HG02885 (cell line): ENCODE measurements at regions not wholly inside any gene's neighbourhood (a gene's known extent, or its start where the extent isn't known, plus 50 kb on each side); places are given as distances from the start of the nearest gene placed in this dataset.

Experiments used
- ATAC-seq: cut with Tn5 transposase; IDR thresholded peaks from one replicate; pipeline ENCODE4 v1.9.1; 2021; ENCODE audit warnings: mild to moderate bottlenecking; ENCODE audit not compliant: unreplicated experiment, poor library complexity

DNA sequence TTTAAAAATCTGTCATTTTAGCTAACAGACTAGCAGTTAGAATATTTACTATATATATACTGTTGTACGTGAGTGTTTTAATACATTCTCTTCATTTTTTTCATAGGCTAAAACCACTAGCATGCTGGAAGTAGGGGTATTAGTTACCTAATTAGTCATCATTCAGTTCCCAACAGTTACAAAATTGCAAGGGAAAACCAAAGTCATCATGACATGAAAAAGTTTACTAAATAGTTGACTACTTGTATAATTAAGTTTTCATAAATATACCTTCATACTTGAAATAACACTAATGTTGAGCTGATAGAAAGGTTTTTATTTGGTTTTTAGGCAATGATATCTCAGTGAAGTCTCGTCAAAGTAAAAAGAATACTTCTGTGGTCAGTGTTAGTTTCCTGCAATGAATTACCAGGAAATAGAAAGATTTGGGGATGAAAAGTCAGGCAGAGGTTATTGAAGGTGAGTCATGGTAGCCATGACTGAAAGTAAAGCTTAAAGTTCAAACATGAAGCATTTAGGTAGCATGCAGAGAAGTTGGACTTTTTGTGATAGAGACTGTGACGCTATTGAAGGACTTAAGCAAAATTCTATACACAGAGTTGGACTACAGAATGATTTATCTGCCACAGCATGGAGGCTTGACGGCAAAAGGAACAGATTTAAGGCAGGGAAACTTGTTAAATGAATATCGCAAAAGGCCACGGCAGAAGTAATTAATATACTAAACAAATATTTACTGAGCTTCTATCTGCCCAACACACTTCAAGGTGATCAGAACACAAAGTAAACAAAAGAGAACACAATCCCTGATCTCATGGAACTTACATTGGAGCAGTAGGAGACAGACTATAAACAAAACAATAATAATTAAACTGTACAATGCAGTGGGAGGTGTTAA, 828.1 kb upstream of the FAT3 start:
- ATAC-seq, result no peak

DNA sequence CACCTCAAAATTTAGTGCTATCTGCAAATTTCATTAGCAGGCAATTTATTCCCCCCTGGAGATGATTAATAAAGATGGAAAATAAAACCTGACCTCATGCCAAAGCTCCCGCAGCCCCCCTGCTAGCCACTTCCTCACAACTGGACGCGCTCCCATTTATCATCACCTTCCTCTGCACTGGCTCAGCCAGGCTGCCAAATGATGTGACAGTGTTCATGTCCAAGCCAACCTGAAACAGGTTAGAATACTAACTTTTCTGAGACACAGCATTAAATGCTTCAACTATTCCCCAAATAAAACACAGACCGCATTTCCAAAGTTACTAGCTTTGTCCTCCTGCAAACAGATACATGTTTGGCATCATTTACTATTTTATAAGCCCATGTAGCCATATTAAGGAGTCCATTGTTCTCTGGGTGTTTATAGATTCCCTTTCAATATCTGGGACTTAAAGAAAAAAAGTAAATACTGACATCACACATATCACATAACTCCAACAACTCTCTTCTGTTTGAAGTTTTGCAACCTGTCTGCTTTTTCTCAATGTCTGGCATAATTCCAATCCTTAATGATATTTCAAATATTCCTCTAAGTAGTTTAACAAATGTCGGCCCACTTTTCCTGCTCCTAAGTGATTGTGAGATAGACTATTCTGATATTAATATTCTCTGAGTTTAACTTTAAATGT, 829.7 kb upstream of the FAT3 start:
- no peak for ATAC-seq

DNA sequence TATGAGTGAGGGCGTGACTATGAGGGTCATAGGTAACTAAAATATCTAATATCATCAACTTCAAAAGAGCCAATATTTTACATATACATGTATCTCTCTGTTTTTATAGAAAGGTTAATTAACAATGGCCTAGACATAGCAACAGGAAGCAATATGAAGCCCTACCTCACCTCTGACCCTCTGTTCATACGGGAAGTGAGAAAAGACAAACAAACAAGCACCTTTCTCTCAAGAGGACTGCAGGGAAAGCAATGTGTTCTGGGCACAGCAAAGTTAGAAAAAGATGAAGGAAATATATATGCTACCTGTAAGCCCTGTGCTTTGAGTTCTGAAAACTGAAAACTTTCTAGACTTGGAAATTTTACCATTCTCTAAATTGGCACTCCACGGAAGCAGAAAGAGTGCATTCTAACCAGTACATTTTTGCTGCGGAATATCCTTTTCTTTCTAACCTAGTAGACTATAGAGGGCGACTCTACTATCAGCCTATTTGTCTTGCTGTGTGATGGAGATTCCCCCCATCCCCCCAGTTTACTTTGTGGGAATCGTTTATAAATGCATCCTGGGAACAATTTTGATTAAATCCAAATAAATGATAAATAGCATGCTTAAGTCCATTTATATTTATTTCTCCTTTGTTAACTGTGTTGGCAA, 830.4 kb upstream of the FAT3 start:
- ATAC-seq, result no peak

DNA sequence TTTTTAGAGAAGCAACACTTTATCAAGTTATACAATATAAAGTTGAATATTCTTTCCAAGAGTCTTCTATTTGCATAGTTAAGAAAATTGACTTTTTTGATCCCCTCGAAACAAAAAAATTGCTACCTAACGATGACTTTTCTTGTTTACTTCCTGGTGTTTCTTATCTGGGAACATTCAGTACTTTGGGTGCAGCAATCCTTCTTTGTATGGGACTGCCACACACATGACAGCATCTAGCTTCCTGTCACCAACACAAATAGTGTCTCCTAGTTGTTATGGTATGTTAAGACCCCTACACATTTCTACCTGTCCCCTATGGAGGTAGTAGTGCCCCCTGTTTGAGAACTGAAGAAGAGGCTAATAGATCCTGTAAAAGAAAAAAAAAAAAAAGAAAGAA, 841.7 kb upstream of the FAT3 start:
- no peak for ATAC-seq

DNA sequence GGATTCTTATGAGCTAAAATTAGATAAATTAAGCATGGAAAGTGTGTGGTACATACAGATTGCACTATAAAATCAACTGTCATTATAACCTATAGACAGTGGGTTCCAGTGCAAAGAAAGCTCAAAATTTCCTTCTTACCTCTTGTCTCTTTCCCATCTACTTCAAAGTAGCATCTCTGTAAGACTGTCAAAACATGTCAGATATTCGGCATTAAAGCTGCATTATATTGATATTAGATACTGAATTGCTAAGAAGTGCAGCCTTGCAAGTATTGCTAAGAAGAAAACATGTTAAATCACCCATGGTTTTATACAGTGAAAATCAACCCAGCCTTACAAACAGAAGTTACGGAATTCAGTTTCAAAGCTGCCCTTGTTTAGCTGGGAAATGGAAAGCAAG, 849.8 kb upstream of the FAT3 start:
- ATAC-seq, result no peak

DNA sequence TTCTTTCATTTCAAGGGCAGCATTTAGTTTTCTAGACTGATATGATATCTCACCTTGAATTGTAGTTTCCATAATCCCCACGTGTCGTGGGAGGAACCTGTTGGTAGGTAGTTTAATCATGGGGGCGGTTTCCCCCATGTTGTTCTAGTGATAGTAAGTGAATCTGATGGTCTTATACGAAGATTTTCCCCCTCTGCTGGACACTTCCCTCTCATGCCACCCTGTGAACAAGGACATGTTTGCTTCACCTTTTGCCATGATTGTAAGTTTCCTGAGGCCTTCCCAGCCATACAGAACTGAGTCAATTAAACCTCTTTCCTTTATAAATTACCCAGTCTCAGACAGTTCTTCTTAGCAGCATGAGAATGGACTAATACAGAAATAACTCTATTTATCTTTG, 851.1 kb upstream of the FAT3 start:
- ATAC-seq, result no peak

DNA sequence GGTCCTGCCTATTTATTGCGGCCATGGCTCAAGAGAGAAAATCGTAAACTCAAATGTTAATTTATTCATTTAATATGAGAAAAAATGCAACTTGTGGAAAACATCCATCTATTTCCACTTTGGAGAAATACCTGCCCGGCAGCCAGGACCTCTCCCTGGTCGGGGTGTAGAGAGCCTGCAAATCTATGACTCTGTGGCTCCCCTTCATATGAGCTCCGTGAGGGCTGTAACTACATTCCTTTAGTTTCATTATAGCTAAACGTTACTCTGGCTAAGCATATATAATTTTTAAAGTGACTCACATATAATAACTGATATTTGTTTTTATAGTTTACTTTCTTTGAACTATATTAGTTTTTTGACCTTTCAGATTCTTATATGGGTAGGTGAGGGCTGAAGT, 857.8 kb upstream of the FAT3 start:
- no peak for ATAC-seq

DNA sequence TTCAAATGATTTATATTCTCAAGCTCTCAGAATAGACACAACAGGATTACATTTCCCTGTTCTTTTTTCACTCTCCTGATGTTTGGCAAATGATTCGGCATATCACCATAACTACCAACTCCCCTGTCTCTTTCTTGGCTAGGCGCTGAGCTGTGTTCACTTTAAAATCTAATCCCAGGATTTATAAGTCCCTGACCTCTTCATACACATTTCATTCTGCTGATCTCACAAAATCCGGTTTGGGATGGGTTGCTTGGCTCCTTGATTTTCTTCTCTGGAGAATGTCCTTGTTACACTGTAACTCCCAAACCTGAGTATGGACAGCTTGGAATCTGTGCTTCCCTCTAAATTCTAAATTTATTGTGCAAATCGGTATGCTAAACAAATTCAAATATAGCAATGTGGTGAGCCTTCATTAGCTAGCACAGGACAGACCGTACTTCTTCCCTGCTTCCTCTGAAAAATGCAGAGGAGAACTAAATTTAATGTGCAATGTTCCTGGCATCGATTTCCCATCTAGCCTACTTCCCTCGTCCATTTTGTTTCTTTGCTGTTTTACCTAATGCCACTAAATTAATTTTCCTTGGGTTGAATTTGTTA, 858.5 kb upstream of the FAT3 start:
- no peak for ATAC-seq

DNA sequence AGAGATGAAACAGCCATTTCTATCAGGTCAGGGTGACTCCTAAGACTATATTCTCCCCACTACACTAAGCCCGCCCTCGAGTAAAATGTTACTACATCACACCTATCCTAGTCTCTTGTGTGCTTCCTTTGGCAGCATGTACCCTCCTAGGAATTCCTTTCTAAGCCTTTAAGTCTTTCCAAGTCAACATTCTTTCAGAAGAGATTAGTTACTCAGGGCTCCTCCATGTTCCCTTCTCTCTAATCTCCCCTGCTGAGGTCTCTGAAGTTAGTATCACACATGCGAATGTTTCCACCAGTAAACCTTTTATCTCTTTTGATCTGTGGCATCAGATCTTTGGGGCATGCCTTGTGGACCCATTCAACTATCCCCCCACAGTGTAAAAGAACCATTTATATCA, 873.7 kb upstream of the FAT3 start:
- ATAC-seq, result no peak

DNA sequence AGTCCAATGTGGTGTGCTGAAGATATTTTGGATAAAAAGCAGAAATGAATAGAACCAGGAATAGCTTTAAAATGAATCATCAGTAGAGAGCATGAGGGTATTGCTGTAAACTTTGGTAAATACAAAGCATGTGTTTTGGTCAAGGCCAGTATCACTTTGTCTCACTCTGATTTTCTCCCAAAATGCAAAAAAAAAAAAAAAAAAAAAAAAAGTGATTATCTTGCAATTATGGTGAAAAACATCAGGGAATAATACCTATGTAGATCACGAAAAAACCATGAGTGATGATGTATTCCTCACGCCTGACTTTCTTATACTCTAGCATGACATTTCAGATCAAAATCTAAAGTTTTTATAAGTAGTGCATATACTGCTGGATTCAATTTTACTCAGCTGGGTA, 897.9 kb upstream of the FAT3 start:
- ATAC-seq, result no peak

DNA sequence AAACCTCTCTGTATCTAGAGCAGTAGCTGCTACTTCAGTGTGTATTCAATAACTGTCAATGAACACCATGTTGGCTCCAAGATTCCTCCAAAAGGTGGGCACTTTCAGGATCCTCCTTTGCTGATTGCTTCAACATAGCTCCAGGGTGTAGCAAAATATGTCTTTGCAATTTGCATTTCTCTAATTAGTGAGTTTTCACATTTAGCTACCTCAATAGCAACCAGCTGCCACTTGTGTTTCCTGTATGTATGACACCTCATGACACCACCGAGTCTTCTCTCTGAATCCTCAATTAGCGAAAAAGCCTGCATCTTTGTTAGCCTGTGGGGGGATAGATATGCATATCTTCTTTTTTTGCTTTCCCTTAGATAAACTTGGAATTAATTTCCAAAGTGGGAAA, 898.3 kb upstream of the FAT3 start:
- ATAC-seq, result no peak

DNA sequence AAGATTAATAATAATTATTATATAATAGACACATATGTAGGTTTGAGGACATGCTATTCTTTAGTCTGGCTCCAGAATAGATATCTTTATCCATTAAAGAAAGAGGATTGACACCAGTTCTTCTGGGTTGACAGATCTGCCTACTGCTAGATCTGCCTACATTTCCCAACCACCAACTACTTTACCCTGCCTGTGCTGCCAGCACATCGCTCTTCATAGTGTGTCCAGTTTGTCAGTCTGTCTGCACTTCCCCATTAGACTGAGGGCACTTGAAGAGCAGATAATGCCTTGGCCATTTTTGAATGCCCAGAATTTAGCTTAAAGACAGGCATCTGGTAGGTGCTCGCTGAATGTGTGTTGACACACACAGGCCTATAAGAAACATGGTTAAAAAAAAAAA, 910.1 kb upstream of the FAT3 start:
- no peak for ATAC-seq

DNA sequence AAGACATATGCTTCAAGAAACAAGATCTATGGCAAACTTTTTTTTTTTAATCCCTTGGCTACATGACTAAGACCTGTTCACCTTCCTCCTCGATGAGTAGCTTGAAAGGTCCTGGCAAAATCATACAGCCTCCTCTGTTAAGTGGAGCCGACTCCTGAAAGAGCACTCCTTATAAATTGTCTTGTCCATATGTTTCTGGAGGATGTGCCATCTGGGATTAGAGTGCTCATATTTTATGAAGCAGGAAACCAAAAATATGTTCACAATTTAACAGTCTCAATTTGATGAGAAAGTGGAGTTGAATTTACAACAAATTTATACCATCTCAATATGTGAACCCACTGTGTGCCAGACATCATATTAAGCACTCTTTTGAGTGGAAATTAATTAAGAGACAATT, 912.1 kb upstream of the FAT3 start:
- no peak for ATAC-seq

DNA sequence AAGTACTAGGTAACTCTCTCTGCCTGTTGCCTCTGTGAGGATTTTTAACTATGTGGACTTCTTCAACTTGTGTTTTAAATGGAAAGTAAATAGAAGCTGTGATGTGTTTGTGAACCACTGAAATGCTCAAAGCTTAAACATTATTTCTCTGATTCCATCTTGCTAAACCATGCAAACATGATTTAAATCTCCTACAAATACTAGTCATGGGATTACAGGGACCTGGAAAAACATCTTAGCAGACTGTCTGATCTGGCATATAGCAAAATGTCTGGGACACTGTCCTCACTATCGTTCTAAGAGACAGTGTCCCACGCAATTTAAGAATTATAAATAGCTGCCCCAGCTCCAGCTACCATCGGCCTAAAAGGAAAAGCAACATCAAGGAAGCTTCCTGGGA, 914.5 kb upstream of the FAT3 start:
- ATAC-seq, result no peak

DNA sequence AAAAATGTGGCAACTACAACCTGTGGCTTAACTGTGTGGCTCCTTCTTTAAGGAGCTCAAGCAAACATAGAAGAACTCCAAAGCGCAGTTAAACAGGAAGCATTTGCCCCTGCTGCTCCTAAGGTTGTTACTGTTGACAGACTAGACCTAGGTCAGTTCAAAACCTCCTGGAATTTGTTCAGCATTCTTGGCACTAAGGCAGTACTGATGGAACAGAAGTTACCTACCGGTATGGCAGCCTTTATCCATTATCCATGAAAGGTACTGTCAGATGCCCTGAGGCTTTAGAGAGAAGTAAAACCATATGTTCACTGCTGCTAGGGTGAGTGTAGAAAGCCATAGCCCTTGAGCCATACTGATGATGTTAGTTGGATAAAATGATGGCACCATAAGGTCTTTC, 916.5 kb upstream of the FAT3 start:
- ATAC-seq, result no peak

DNA sequence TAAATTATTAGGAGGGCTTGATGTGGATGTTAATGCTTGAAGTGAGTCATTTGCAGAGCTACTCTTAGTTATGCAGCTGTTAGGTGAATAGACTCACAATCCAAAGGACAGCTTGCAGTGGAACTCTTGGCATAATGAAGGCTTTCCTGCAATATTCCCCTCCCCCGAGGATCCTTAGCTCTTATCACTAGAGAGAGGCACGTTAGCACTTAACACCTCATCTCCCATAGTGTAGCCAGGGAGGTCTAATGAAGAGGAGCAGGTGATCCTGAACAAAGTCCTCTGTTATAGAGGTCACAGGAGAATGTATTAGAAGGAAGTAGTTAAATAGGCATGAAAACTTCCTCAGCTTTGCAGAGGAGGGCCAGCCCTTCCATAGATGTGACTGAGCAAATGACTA, 919.2 kb upstream of the FAT3 start:
- ATAC-seq, result no peak

DNA sequence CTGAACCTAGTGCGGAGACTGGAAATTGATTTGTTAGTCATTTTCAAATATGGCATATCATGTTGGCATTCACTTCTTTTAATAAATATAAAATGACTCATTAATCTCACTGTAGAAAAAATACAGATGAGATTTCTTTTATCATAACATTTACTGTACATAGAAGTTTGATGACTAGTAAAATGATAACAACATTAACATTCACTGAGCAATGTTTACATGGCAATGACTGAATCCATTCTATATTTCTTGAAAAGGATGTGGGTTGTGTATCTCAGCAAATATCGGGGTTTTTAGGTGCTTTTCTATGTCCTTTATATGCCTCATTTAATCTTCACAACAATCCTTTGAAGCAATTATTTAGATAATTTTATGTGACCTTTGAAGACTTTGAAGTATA, 920.9 kb upstream of the FAT3 start:
- ATAC-seq, result no peak

DNA sequence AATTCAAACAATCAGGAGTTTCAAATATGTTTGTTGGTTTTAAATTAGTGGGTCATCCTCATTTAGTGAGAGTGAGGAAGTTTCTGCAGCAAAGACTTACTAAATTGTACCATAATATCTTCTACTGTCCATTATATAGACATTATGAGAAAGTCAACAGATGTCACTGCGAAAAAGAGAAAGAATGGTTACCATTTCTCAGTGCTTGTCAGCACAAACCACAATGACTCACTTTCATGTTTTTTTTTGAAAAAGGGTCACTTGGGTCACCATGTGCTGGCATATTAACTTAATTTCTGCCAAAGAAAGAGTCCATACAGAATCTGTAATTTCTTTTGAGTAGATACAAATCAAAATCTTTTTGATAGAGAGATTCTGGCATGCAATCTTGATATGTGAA, 924.6 kb upstream of the FAT3 start:
- ATAC-seq, result no peak

DNA sequence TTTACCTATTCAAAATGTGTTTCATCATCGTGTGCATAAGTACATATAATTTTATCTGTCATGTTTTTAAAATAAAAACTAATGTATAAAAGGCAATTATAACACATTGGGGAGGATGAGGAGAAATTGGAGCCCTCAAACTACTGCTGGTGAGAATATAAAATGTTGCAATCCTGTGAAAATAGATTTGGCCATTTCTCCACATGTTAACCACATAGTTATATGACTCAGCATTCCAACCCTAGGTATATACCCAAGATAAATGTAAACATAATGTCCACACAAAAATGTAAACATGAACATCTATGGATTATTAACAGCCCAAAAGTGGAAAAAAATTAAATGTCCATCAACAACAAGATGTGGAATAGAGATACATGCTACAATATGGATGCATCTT, 928.0 kb upstream of the FAT3 start:
- ATAC-seq, result no peak

DNA sequence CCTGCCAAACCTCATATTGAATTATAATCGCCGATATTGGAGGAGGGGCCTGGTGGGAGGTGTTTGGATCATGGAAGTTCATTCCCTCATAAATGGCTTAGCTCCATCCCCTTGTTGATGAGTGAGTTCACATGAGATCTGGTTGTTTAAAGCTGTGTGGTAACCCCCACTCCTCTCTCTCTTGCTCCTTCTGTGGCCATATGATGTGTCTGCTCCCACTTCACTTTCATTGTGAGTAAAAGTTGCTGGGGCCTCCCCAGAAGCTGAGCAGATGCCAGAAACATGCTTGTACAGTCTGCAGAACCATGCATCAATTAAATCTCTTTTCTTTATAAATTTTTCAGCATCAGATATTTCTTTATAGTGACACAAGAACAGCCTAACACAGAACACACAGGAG, 929.0 kb upstream of the FAT3 start:
- ATAC-seq, result peak; percentile 55

DNA sequence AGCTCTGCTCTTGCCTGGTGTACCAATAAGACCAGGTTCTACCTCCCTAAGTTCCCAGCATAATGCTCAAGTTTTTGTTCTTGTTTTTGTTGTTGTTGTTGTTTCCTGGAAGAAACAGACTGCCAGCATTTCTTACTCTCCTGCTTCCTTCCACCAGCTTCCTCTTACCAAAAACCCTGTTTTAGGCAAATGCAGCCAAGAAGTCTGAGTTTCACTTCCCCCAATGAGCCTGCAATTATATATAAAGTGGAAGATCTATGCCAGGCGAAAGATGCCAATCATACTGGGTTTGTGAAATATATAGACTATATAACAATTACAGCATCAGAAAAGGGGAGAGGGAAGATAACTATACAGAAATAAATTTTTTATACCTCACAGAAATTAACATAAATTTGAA, 931.5 kb upstream of the FAT3 start:
- ATAC-seq, result no peak
